CD4-positive, alpha-beta T cell treated with Interferon alpha-2 for 1 hour (primary cell): ENCODE measurements at regions not wholly inside any gene's neighbourhood (a gene's known extent, or its start where the extent isn't known, plus 50 kb on each side); places are given as distances from the start of the nearest gene placed in this dataset.

ENCODE experiments used
- DNase-seq, 2 donors: peaks; one replicate each; pipeline ENCODE4 v3.0.0-alpha.2; 2020 to 2022

GRCh38 chr1:30280572-30280971 is 442.8 kb downstream of the MATN1 start:
- no peak for DNase-seq

GRCh38 chr1:30277911-30278310 is 445.5 kb downstream of the MATN1 start:
- DNase-seq = no peak

DNA sequence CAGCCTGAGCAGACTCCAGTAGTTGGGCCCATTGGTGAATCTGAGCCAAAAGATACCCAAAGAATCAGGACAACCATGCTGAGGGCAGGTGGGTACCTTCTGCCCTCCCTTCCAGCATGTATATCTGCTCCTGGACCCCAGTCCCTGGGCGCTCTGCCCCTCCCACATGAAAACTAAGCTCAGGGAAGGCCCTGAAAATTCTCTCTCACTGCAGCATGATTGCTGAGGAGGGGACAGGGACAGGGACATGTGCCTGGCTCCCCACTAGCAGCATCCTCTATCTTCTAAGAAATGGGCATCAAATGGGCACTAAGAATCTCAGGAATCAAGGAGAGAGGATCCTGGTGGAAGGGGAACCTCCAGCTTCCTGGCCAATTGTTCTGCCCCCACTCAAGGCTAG is 446.0 kb downstream of the MATN1 start:
- DNase-seq = no peak

DNA sequence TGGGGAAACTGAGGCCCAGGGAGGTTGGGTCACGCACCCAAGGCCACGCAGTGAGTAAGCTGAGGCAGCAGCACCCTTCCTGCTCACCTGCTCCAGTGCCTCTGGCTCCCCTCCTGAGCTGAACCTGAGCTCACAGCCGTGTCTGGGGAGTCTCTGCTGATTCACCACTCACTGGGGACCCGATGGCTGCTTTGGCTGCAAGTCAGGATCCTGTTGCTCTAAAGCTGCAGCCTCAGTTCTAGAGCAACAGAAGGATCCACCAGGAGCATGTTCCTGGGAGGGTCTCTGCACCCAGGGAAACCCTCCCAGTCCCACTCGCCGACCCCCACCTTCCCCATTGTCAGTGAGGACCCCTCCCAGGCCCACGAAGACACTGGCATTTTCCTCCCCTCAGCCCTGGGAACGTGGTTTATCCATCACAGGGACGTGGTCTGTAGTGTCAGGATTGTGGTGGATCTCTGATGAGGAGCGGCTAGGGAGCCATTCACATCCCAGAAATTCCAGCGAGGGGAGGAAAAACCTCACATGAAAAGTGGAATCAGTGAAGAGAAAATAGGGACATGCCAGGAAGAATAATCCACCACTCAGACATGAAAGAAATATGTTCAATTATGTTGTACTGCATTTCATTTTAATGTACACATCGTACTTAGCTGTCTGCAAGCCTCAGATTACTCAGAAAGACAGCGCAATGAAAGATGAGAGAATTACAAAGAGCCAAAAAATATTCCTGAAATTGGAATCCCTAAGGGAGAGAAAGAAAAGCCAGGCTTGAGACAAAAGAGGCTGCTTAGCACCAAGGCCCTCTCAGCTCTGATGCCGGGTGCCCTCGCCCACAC is 447.2 kb downstream of the MATN1 start:
- no peak for DNase-seq

GRCh38 chr1:30274976-30275621 is 448.3 kb downstream of the MATN1 start:
- no peak for DNase-seq

DNA sequence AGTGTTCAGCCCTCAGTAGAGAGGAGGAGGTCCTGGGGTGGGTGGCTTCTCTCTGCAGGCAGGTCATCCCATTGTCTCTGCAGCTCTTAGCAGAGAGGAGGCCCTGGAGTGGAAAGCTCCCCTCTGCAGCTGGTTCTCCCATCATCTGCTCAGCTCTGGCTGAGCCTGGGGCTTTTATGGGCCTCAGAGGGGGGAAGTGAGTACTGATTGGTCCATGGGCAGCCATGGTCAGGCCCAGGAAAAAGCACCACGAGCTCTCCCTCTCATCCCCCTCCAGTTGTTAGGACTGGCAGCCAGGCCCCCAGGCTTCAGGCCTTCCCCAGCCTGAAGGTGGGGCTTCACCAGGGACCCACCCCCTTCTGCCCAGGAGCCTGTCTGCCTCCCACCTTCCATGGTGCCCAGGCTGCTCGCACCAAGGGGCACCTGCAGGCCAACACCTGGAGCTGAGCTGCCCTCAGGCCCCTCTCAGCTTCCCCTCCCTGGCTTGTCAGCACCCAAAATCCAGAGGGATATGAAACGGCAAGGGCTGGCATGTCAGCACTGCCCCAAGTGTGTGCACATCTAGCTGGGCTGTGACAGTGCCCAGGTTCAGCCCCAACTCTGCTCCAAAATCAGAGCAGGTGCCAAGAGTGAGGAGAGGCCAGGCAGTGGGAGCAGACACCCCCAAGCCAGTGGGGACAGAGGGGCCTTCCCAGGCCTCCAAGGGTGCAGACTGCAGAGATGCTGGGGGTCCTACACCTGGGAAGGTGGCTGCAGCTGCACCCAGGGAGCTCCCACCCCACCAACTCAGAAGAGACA is 449.0 kb downstream of the MATN1 start:
- DNase-seq = no peak

DNA sequence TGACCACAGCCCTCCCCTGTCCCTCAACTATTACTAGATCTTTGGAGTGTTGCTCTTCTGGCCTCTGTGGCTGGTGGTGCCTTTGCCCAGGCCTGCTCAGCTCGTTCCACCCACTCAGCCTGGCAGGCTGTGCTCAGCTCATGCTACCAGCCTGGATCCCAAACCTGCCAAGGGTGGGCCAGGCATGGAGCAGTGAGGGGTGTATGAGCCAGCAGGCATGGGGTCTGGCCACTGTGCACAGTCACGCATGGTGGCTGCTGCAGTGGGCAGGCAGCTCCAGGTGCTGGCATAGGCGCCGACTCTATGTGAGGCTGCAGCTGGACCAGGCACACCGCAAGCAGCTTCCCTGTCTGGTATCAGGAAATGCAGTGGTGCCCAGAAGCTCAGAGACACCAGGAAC is 449.9 kb downstream of the MATN1 start:
- DNase-seq = no peak

DNA sequence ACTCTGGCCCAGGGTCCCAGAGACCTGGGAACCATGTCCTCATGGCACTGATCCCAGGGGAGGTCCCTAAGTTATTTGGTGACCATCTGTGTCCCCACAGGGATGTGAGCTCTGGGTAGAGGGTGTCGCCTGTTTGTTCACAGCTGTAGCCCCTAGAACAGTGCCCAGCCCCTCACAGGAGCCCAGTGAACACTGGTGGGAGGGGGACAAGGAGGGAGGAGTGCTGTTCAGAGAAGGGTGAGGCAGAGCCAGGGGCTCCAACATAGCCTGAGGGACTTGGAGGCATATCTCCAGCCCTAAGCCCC is 450.4 kb downstream of the MATN1 start:
- DNase-seq = no peak

DNA sequence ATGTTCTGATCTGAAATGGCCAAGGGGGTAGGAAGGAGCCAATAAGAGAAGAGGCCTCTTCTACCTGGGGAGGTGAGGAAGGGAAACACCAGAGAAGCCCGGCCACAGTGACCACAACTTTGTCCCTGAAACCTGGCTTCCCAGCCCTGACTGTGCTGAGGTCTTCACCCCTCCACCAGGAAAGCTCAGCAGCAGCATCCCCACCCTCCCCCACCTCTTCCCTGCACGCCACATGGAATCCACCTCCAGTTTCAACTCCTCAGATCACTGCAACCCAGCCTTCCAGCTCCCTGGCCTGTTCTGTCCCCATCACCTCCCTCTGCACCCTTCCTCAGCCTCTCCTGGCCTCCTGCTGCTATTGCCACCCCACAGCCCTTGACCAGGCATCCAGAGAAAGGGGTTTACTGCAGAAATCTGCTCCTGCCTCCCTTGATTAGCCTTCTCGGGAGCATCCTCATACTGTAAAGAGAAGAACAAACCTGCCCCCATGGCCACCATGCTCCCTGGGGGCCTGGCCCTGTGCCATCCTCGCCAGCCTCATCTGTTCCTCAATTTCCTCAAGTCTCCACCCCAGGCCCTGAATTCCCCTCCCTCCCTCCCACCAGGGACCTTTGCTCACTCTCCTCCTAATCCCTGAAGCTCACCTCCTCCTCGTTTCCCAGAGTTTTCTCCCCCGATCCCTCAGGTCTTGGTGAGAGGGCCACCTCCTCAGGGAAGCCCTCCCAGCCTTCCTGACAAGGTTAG is 450.9 kb downstream of the MATN1 start:
- no peak for DNase-seq

DNA sequence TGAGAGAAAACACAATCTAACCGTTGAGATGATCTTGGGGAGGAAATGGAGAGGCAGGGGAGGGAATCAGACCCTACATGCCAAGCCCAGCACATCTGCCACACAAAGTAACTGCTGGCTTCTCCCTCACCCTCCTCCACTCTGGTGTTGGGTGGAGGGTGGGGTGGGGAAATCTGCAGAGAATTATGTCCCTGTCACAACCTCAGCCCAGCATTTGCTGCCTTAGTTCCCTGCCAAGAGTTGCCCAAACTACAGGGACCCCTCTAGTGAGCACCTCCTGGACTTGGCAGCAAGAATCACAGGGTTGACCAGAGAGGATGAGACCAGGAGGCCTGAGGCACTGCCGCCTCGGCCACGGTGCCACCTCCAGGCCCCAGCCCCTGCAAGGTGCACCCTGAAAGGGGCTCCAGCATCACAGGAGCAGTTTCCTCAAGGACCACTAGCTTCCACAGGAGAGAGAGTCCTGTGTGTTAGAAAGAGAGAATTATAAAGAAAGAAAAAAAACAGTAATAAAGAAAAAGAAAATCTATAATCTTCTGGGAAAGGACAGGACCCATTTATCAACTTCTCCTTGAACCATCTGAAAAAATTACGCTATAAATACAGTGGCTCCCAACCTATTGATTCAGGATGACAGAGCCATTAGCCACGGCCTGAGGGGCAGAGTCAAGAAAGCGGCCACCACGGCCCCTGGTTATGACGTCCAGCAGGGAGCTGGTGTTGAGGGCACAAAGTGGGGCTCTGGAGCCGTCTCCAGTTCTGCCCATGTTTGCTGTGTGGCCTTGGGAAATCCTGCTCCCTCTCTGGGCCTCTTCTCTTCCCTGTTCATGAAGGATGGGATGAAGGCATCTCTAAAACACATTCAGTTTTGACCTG is 451.7 kb downstream of the MATN1 start:
- DNase-seq = no peak

GRCh38 chr1:30270461-30270860 is 452.9 kb downstream of the MATN1 start:
- no peak for DNase-seq

- DNase-seq = no peak
Observed at GRCh38 chr1:30268923-30269666, 454.3 kb downstream of the MATN1 start.

DNA sequence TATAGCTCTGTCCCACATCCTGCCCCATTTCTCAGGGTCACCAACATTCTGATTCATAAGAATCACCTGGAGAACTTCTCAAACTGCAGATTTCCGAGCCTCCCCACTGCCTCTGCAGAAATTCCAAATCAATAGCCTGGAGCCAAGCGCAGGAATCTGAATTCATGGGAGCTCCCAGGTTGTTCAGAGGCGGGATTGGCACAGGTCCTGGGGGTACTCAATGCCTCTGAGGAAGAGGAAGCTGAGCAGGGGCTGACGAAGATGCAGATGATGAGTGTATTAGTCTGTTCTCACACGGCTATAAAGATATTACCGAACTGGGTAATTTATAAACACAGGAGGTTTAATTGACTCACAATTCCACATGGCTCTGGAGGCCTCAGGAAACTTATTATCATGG is 455.5 kb downstream of the MATN1 start:
- DNase-seq = no peak

DNA sequence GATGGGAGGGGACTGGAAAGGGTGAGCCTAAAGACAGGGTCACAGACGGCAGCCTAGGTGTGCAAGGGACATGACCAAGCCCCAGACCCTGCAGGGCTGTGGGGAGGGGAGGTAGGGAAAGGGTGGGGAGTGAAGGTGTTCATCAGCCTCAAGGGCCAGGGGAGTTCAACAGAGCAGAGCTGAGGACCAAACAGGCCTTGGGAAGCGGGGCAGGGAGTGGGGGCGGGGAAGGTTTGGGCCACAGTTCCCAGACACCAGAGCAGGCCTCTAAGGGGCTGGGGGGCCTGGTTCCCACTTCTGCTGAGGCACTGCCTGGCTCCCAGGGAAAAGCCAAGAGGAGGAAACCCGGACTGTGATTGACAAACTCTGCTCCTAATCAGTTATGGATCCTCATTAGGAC is 456.3 kb downstream of the MATN1 start:
- DNase-seq = no peak

DNA sequence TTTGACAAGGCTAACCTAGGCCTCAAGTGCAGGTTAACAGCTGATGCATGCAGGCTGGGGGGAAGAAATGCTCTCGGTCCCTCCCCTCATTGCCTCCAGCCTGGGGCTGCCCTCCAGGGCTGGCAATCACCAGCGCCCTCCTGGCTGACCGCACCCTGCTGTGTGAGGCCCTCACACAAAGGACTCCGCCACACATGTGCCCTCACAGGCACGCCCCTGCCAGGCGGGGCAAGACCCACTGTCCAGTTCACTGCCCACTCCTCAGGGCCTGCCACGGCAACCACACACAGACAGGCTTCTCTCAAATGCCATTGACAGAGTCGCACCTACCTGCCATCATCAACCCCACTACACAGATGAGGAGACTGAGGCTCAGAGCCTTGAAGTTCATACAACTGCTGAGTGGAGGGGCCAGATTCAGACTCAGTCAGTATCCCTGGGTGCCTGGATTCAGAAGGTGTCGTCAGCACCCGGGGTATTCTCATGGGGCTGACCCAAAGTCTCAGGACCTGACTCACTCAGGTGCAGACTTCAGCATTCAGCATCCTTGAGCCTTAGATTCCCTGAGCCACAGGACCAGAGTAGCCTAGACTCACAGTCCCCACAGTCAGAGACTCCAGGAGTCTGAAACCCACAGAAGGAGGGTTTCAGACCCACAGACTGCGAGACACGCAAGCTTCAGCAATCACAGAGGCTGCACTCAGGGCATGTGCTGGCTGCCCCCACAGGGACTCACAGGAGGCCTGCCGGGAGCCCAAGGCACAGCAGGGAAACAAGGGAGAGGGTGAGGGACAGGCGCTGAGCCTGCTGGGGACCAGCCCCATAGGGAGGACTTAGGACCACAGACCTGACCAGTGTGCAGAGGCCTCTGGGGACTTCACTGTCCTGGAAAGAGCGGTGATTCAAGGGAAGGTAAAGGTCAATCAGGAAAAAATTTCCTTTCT is 458.0 kb downstream of the MATN1 start:
- DNase-seq = no peak

- no peak for DNase-seq
Observed at GRCh38 chr1:30264672-30265025, 458.7 kb downstream of the MATN1 start.

DNA sequence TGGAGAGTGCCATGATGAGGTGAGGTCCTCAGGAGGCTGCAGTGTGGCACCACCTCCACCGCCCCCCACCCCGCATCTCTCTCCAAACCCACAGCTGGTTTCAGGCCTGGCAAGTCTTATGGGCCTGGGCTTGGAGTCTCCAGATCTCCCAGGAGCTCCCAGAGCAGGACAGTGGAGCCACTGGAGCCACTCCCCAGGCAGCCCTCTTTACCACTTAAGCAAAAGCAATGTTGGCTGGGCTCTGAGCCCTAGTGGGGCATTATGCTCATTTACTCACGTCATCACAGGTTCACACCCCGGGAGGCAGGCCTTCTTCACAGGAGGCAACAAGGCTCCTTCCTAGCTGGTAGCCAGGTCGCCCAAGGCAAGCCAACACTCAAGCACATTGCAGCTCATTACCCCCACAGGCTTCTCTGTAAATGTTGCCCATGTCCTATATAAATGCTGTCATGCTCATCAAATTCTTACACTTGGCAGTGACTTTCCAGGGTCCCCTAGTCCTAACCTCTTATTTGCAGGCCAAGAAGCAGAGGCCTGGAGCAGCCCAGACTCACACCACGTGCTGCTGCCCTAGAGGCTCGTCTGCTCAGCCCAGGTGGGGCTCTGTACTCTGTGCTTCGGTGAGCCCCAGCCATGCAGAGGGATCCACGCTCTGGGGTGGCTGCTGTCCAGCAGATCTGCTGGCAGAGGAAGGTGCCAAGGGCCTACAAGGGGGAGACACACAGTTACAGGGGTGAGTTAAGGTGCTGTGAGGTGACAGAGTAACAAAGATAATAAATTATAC is 459.3 kb downstream of the MATN1 start:
- no peak for DNase-seq

GRCh38 chr1:30263405-30263804 is 460.0 kb downstream of the MATN1 start:
- no peak for DNase-seq

DNA sequence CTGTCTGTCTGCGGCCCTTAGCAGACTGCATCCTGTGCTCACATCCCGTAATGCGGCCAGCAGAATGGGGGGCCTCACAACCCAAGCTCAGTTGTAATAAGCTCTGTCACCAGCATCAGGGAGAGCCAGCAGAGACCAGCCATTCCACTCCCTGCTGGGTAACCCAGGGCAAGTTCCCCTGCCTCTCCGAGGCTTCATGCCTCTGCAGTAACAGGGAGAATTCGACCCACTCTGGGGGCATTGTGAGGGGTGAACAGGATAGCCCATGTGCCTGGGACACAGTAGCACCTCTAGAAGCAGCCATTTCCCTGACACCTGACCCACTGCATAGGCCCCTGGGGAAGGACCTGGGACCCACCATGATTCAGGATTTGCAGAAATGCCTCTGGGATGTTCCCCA is 461.2 kb downstream of the MATN1 start:
- DNase-seq = no peak

DNA sequence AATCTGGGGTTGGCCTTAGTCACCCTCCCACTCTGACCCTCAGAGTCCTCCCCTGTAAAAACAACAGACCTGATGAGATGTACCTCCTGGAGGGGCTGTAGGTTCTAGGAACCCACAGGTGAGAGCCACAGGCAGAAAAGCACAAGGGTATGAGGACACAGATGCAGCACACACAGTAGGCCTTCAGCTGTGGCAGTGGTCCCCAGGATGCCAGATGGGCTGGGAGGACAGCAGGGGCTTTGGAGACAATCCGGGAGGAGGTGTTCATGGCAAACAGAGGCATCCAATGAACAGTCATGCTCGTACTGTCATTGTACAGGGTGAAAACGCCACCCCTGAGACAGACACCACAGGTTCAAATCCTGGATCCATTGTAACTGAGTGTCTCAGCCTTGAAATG is 463.1 kb downstream of the MATN1 start:
- DNase-seq = no peak
